NCI-H2171 (cell line): ENCODE measurements at regions not wholly inside any gene's neighbourhood (a gene's known extent, or its start where the extent isn't known, plus 50 kb on each side); places are given as distances from the start of the nearest gene placed in this dataset.

Source experiments
- DNase-seq: peaks from one replicate; lab custom pipeline; 2025; lab: John Stamatoyannopoulos, UW

- DNase-seq, result no peak
Measured at GRCh38 chr18:25724121-25724520, 366.3 kb downstream of the SS18 start.

DNA sequence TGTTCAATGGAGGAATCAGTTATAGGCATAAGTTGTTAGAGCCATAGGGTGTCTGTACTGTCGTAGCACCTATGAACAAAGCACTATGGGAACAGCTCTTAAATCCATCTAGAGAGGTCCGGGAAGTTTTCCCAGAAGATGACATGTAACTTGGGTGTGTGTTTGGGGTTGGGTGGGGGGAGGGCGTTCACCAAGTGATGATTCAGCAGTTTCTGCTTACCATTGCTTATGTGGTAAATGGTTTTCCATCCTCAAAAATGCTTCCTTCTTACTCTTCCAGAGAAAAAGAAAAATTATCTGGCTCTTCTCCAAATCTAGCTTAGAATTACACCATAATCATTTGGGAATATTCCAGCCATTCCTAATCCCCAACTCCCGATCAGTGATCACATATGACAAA is 361.1 kb upstream of the ZNF521 start:
- DNase-seq, result no peak

GRCh38 chr18:25710981-25711380 is 359.0 kb upstream of the ZNF521 start:
- DNase-seq, result no peak

DNA sequence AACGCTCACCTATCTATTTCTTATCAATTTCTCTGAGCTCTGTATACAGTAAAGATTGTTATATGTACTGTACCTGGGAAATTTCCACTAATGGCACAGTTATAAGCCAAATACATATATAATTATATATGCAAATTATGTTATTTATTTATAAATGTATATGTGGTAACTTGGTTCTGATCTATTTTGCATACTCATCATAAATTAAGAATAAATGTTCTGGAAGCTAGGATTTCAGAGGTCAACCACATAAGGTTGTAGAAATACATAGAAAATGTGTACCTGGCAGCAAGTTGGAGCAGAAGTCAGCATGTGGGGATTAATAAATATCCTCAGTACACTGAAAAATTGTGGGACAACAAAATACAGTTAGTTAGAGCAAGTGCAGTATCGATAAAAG is 353.7 kb upstream of the ZNF521 start:
- DNase-seq, result no peak

- DNase-seq, result no peak
Measured at GRCh38 chr18:25704494-25704893, 352.5 kb upstream of the ZNF521 start.

- no peak for DNase-seq
Measured at GRCh38 chr18:25704071-25704470, 352.1 kb upstream of the ZNF521 start.

DNA sequence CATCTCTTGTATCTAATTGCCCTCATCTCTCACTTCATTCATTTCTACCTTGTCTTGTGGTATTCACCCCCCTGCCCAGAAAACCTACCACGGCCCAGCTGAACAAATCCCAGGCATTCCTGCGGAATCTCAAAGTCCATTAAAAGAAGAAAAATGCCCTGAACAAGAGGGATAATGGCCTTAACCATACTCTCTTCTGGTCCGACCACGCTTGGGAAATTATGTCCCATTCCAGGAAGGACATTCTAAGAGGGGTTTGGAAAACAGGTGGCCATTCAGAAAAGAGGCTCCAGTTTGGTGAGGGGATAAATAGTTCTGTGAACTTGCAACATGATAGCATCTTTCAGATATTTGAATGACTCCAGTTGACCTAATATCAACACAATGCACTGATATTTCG is 349.9 kb upstream of the ZNF521 start:
- no peak for DNase-seq

DNA sequence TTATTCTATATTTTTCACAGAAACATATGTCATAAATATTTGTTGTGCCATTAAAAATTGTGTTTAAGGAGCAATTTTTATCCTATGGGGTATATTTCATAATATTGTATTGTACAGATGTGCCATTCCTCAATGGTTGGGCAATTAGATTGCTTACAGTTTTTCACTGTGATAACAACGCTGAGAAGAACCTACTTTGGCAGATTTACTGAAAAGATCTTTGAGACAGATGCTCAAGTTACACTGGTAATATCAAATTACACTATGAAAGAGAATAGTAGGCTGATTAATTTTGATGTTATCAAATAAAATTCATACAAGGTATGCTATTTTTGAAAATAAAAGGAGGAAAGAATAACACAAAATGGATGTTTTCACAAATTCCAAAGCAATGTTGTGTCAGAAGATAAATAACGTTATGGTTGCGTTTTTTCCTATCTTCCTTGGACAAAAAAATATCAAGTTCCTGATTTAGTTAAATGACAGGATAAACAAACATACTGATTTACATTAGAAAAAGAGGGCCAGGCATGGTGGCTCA is 335.1 kb upstream of the ZNF521 start:
- DNase-seq, result peak; percentile 53

GRCh38 chr18:25685088-25685487 is 333.1 kb upstream of the ZNF521 start:
- no peak for DNase-seq

DNA sequence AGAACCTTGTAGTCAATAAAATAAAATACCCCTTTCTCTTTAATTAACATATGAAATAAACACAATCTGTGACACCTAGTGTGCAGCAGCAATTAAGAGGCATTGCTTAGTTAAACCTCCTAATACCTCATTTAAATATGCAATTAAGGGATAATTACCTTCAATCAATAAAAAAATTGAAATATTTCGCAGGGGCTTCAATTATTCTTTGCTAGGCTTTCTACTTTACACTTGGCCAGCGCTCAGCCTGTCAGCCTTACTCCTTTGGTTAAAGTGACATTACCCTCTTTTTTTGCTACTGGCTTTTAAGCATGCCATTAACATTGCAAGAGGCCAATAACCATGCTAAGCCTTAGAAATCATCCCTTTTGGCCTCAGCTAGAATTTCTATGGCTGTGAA is 327.5 kb upstream of the ZNF521 start:
- DNase-seq, result no peak

GRCh38 chr18:25678221-25678620 is 326.3 kb upstream of the ZNF521 start:
- no peak for DNase-seq

GRCh38 chr18:25675123-25675850 is 323.3 kb upstream of the ZNF521 start:
- no peak for DNase-seq

DNA sequence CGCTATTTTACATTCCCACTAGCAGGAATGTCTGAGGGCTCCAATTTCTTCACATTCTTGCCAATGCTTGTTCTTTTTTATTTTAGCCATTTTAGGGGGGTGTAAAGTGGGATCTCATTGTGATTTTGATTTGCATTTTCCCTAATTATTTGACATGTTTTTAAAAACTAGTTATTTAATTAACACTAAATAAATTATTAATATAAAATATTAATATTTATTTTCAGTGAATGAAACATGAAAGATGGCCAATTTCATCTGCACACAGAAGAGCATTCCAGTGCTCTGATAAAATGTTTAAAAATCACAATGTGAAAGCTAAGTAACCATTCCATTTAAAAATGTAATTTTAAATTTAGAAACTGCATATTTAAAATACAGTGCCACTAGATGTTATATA is 322.2 kb upstream of the ZNF521 start:
- no peak for DNase-seq

- DNase-seq, result no peak
Measured at GRCh38 chr18:25672490-25672889, 320.5 kb upstream of the ZNF521 start.

- DNase-seq, result no peak
Measured at GRCh38 chr18:25669741-25670140, 317.8 kb upstream of the ZNF521 start.

- DNase-seq, result no peak
Measured at GRCh38 chr18:25662272-25662671, 310.3 kb upstream of the ZNF521 start.

DNA sequence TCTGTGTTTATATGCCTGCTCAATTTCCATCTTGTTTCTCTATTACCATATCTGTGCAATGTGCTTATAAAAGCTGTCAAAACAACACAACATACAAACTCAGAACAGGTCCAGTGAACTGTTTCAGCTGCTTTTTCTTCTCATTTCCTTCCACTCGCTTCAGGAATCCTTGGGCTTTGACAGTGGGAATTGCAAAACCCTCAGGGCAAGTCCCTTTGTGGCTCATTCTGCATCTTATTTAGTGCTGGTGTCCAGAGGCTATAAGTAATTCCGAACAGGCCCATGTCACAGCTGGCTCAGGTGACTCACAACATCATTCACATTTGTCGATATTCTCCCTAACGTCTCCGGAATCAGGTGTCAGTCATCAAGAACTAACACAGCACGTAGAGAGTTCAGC is 309.9 kb upstream of the ZNF521 start:
- DNase-seq, result no peak

GRCh38 chr18:25659541-25659940 is 307.6 kb upstream of the ZNF521 start:
- no peak for DNase-seq

DNA sequence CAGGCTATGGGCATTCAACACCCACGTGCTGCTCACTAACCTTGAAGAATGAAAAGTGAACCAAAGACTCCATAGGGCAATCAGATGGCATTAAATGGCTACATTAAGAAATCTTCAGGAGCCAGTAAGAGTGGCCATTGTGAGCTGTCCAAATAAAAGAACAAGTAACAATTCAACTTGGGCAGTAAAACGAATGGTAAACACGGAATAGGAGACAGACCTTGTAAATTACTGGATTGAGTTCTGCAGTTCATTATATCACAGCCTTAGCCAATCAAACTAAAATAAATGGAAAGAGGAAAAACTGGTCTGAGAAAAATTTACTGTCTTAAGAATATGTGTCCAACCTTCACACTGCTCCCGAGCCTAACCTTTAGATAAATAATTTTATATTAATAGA is 306.5 kb upstream of the ZNF521 start:
- no peak for DNase-seq

- DNase-seq, result no peak
Measured at GRCh38 chr18:25651553-25651952, 299.6 kb upstream of the ZNF521 start.

GRCh38 chr18:25650201-25650941 is 298.4 kb upstream of the ZNF521 start:
- DNase-seq, result no peak

GRCh38 chr18:25648716-25649260 is 296.8 kb upstream of the ZNF521 start:
- DNase-seq, result no peak

DNA sequence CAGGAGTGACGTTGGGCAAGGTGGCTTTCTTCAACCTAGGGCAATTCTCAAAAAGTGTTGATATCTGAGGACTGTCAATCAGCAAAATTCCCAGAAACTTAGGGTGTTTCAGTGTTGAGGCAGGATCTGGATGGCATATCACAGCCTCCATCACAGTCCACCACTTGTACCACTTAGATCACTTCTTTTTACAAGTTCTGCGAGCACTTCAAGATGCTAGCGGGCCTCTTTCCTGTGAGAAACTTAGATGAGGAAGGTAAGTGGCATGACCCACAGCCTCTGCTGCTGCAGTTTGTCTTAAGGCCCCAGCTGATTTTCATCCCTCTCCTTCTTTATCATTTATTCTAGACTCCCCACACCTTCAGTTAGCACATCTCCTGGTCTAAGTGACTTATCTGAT is 295.4 kb upstream of the ZNF521 start:
- DNase-seq, result no peak
